GM18502 (cell line): ENCODE measurements at regions not wholly inside any gene's neighbourhood (a gene's known extent, or its start where the extent isn't known, plus 50 kb on each side); places are given as distances from the start of the nearest gene placed in this dataset.

Experiments
- ATAC-seq: cut with Tn5 transposase; IDR thresholded peaks from one replicate; pipeline ENCODE4 v1.9.1; 2021; ENCODE audit warnings: mild to moderate bottlenecking; ENCODE audit not compliant: unreplicated experiment, poor library complexity

- no peak for ATAC-seq
These were observed 204.8 kb upstream of the TCERG1L start for GRCh38 chr10:131516285-131516684.

- ATAC-seq: no peak
These were observed 206.3 kb upstream of the TCERG1L start for GRCh38 chr10:131517781-131518180.

- no peak for ATAC-seq
These were observed 208.4 kb upstream of the TCERG1L start for GRCh38 chr10:131519723-131520605.

GRCh38 chr10:131531265-131532190 lies 220.0 kb upstream of the TCERG1L start:
- no peak for ATAC-seq

- ATAC-seq: no peak
These were observed 220.8 kb upstream of the TCERG1L start for GRCh38 chr10:131532291-131532690.

GRCh38 chr10:131532745-131533341 lies 221.3 kb upstream of the TCERG1L start:
- no peak for ATAC-seq

- ATAC-seq: no peak
These were observed 222.5 kb upstream of the TCERG1L start for GRCh38 chr10:131533846-131534526.

GRCh38 chr10:131534836-131535235 lies 223.3 kb upstream of the TCERG1L start:
- ATAC-seq: no peak

GRCh38 chr10:131536676-131537075 lies 225.2 kb upstream of the TCERG1L start:
- no peak for ATAC-seq

- no peak for ATAC-seq
These were observed 225.8 kb upstream of the TCERG1L start for GRCh38 chr10:131537281-131537680.

- no peak for ATAC-seq
These were observed 233.0 kb upstream of the TCERG1L start for GRCh38 chr10:131544495-131544894.

- no peak for ATAC-seq
These were observed 234.7 kb upstream of the TCERG1L start for GRCh38 chr10:131546086-131546810.

GRCh38 chr10:131547129-131547799 lies 235.7 kb upstream of the TCERG1L start:
- no peak for ATAC-seq

GRCh38 chr10:131548176-131548575 lies 236.7 kb upstream of the TCERG1L start:
- no peak for ATAC-seq

GRCh38 chr10:131549116-131549515 lies 237.6 kb upstream of the TCERG1L start:
- ATAC-seq: no peak

- ATAC-seq: no peak
These were observed 241.6 kb upstream of the TCERG1L start for GRCh38 chr10:131553121-131553520.

GRCh38 chr10:131553581-131553980 lies 242.1 kb upstream of the TCERG1L start:
- no peak for ATAC-seq

- ATAC-seq: no peak
These were observed 243.3 kb upstream of the TCERG1L start for GRCh38 chr10:131554821-131555220.

- ATAC-seq: no peak
These were observed 243.9 kb upstream of the TCERG1L start for GRCh38 chr10:131555406-131555805.
